ENCODE measurements at regions not wholly inside any gene's neighbourhood (a gene's known extent, or its start where the extent isn't known, plus 50 kb on each side); places are given as distances from the start of the nearest gene placed in this dataset.

DNA sequence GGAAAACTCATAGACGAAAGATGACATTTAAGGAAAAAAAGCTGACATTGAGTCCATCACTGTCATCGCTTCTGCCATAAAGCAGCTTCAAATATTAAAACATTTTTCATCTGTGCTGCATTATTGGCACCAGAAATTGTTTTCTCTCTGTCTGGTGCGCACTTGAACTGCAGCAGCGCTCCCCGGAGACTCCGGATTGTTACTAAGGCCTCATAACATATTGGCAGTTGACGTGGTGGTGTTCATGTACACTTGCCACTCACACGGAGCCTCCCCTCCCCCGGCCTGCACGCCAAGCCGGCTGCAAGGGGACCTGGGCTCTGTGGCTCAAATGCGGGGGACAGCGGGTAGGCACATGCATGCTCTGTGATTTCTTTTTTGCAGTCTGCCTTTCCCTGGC, 203.2 kb downstream of the TSHZ3 start:
- no peak for DNase-seq (ENCODE audit: insufficient read length, low spot score)

DNA sequence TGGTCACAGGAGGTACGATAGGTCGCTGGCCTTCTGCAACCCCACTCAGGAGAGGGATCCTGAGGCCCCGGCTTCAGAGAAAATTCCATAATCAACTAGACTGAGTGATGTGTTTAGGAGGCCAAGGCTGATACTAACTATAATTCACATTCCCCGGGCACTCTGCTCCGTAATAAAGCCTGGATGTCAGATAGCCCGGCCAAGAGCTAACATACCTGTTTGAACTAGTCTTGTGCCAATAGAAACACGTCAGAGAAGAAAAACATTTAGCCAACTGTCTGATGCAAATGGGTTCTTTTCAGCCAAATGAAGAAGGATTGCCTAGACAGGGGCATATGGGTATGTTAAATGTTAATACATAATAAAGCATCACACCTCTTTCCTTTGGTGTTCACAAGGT, 204.2 kb downstream of the TSHZ3 start:
- DNase-seq (ENCODE audit: insufficient read length, low spot score) (no peak), FAIRE-seq (no peak)
- no peak for TF ChIP-seq SPI1 (IDR thresholded peaks at IDR 0.05; ENCODE audit: low read depth, low read length)
- TF ChIP-seq TAF1 (IDR thresholded peaks at IDR 0.05; ENCODE audit: low read depth, low read length): no peak
- TF ChIP-seq POLR2AphosphoS5 (IDR thresholded peaks at IDR 0.05; ENCODE audit: low read depth, low read length): no peak
- TF ChIP-seq POLR2A (IDR thresholded peaks at IDR 0.05; ENCODE audit: low read depth, low read length): no peak
- no peak for TF ChIP-seq PAX5 (IDR thresholded peaks at IDR 0.05; ENCODE audit: insufficient read depth, low read length, severe bottlenecking)
- no peak for TF ChIP-seq POU2F2 (IDR thresholded peaks at IDR 0.05; ENCODE audit: low read depth, low read length)

More for the DNA sequence above, 203.2 kb downstream of the TSHZ3 start:
- FAIRE-seq: no peak
- TF ChIP-seq PAX5 (IDR thresholded peaks at IDR 0.05; ENCODE audit: insufficient read depth, low read length, severe bottlenecking) (no peak), POLR2AphosphoS5 (IDR thresholded peaks at IDR 0.05; ENCODE audit: low read depth, low read length) (no peak), POU2F2 (IDR thresholded peaks at IDR 0.05; ENCODE audit: low read depth, low read length) (no peak), TAF1 (IDR thresholded peaks at IDR 0.05; ENCODE audit: low read depth, low read length) (no peak), SPI1 (IDR thresholded peaks at IDR 0.05; ENCODE audit: low read depth, low read length) (no peak), POLR2A (IDR thresholded peaks at IDR 0.05; ENCODE audit: low read depth, low read length) (no peak)

DNA sequence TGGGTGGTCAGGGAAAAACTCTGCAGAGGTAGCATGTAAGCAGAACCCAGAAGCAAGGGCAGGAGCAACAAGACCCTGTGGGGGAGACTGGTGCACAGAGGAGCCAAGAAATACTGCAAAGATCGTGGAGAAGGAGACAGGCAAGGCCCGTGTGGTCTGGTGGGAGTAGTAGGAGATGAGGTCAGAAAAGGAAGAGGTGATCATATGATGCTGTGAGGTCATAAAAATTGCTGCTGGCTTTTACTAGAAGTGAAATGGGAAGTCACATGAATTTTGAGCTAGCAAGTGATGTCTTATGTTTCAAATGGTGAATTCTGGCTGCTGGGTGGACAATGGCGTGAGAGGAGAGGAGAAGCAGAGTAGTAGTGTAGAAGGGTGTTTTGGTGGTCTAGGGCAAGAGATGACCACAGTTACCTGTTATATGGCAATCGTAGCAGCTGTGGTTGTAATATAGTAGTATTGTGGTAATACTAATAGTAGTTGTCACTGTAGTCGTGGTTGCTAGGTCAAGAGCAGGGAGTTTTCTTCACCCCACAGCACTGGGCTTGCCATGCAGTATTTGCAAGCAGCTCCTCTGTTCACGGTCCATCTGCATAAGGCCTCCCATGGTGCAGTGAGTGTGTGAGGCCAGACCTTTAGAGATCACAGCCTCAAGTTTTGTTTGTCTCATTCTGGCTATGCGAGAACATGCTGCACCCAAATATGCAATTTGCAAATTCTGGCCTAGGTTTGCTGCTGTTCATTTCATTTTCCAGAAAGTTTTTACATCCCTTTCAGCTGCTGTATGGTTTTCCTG, 205.0 kb downstream of the TSHZ3 start:
- FAIRE-seq (no peak), DNase-seq (ENCODE audit: insufficient read length, low spot score) (no peak)
- TF ChIP-seq SPI1 (IDR thresholded peaks at IDR 0.05; ENCODE audit: low read depth, low read length) (no peak), POLR2AphosphoS5 (IDR thresholded peaks at IDR 0.05; ENCODE audit: low read depth, low read length) (no peak), POLR2A (IDR thresholded peaks at IDR 0.05; ENCODE audit: low read depth, low read length) (no peak), TAF1 (IDR thresholded peaks at IDR 0.05; ENCODE audit: low read depth, low read length) (no peak), POU2F2 (IDR thresholded peaks at IDR 0.05; ENCODE audit: low read depth, low read length) (no peak), PAX5 (IDR thresholded peaks at IDR 0.05; ENCODE audit: insufficient read depth, low read length, severe bottlenecking) (no peak)

DNA sequence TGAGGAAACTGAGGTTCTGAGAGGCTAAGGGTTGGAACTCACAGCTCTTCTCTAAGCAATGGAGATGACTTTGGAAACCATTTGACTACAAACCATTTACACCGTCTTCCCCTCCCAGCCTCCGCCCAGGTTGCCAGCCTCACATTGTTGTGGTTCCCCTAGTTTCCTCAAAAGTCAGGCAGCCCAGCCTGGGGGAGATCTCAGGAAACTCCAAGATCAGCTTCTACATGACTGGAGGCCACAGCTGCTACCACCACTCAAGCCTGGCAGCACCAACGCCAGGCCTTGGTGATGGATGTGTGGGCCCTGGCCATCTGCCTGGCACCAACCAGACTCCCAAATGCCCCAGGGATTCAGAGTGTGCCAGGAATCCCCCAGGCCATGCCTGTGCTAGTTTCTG, 207.9 kb downstream of the TSHZ3 start:
- no peak for FAIRE-seq
- no peak for DNase-seq (ENCODE audit: insufficient read length, low spot score)
- TF ChIP-seq POLR2A (IDR thresholded peaks at IDR 0.05; ENCODE audit: low read depth, low read length): no peak

DNA sequence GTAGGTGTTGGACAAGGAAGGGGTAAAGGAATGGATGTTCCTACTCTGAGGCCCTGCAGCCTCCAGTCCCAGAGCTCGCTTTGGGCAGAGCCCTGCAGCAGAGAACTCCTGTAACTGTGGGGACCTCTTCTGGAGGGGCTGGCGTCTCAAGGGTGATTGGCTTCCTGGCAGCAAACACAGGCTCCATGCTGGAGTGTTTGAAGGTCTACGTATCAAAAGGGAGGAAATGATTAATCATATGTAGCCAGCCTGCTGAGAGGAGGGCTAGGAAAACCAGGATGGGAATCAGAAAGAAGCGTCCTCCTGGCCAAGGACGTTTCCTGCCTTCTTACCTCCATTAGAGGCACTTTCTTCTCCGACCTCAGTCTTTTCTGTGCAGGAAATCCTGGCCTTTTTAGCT, 208.5 kb downstream of the TSHZ3 start:
- DNase-seq (ENCODE audit: insufficient read length, low spot score): no peak
- FAIRE-seq: no peak
- TF ChIP-seq POLR2AphosphoS5 (IDR thresholded peaks at IDR 0.05; ENCODE audit: low read depth, low read length) (no peak), SPI1 (IDR thresholded peaks at IDR 0.05; ENCODE audit: low read depth, low read length) (no peak), POU2F2 (IDR thresholded peaks at IDR 0.05; ENCODE audit: low read depth, low read length) (no peak), POLR2A (IDR thresholded peaks at IDR 0.05; ENCODE audit: low read depth, low read length) (no peak), PAX5 (IDR thresholded peaks at IDR 0.05; ENCODE audit: insufficient read depth, low read length, severe bottlenecking) (no peak)

DNA sequence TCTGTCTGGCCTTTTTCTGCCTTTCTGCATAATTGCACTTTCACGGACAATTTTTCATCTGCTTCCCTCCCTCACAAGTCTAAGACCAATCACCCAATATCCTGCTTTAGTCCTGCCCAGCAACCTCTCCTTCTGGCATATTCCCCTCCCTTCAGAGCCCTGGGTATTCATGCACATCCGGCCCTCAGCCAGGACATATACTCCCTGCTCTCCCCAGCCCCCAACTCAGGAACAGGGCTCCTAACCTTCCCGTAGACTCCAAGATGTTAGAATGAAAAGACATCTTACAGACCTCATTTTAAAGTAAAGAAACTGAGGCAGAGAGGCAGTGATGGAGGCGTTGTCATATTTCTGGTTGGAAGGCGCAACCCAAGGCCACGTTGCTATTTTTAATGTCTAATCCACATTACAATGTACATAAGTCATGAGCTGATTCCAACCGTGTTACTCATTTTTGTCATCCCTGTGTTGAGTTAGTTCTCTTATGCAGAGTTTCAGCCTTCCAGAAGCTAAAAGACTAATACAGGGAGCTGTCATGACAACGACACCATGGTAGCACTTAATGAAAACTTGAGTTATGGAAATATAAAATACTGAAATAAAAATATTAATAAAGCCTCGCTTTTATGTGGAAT, 209.2 kb downstream of the TSHZ3 start:
- no peak for FAIRE-seq
- DNase-seq (ENCODE audit: insufficient read length, low spot score): no peak
- TF ChIP-seq POLR2AphosphoS5 (IDR thresholded peaks at IDR 0.05; ENCODE audit: low read depth, low read length) (no peak), POU2F2 (IDR thresholded peaks at IDR 0.05; ENCODE audit: low read depth, low read length) (no peak)

DNA sequence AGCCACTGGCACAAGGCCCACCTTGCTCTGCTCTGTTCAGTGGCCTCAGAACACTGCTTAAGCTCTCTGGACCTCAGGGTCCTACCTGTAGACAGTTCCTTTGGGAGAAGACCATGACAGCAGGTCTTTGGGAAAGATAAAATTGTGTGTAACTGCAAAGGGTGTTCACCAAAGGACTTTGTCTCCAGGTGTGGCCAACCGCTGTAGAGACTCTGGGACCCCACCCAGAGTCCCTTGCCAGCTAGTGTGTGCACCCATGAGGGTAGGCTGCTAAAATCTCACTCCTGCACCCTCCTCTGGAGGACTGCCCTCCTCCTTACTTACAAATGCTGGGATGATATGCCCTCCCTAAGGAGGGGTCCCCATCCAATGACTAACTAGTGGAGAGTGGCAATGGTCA, 211.2 kb downstream of the TSHZ3 start:
- TF ChIP-seq POLR2A (IDR thresholded peaks at IDR 0.05; ENCODE audit: low read depth, low read length) (no peak), POLR2AphosphoS5 (IDR thresholded peaks at IDR 0.05; ENCODE audit: low read depth, low read length) (no peak), SPI1 (IDR thresholded peaks at IDR 0.05; ENCODE audit: low read depth, low read length) (no peak), PAX5 (IDR thresholded peaks at IDR 0.05; ENCODE audit: insufficient read depth, low read length, severe bottlenecking) (no peak), TAF1 (IDR thresholded peaks at IDR 0.05; ENCODE audit: low read depth, low read length) (no peak), POU2F2 (IDR thresholded peaks at IDR 0.05; ENCODE audit: low read depth, low read length) (no peak)
- no peak for DNase-seq (ENCODE audit: insufficient read length, low spot score)
- no peak for FAIRE-seq

DNA sequence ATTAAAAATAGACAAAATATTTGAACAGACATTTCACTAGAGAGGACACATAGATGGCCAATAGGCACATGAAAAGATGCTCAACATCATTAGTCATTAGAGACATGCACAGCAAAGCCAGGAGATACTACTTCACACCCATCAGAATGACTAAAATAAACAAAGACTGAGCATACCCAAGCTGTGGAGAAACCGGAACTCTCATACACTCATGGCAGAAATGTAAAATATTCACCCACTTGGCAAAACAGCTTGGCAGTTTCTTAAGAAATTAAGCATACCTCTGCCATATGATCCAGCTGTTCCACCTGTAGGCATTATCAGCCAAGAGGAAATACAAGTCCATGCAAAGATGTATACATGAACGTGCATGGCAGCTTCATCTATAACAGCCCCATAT, 213.4 kb downstream of the TSHZ3 start:
- no peak for FAIRE-seq
- TF ChIP-seq POU2F2 (IDR thresholded peaks at IDR 0.05; ENCODE audit: low read depth, low read length) (no peak), POLR2A (IDR thresholded peaks at IDR 0.05; ENCODE audit: low read depth, low read length) (no peak), TAF1 (IDR thresholded peaks at IDR 0.05; ENCODE audit: low read depth, low read length) (no peak), SPI1 (IDR thresholded peaks at IDR 0.05; ENCODE audit: low read depth, low read length) (no peak), POLR2AphosphoS5 (IDR thresholded peaks at IDR 0.05; ENCODE audit: low read depth, low read length) (no peak), PAX5 (IDR thresholded peaks at IDR 0.05; ENCODE audit: insufficient read depth, low read length, severe bottlenecking) (no peak)

DNA sequence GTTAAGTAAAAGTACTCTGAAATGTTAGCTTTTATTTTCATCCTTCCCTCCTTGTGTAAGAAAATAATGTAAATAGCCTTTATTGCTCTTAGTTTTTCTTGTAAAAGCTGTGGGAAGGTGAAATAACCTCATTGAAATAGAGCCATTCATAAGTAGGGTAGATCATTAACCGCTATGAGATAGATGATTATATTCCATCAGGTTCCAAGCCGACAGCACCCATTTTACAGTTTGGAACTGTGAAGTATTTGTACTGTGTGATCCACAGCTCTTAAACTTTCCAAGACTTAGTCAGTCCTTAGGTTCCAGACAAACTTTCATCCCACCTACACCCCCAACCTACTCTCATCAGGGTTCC, 216.5 kb downstream of the TSHZ3 start:
- no peak for DNase-seq (ENCODE audit: insufficient read length, low spot score)
- no peak for TF ChIP-seq POU2F2 (IDR thresholded peaks at IDR 0.05; ENCODE audit: low read depth, low read length)
- no peak for TF ChIP-seq TAF1 (IDR thresholded peaks at IDR 0.05; ENCODE audit: low read depth, low read length)
- no peak for TF ChIP-seq SPI1 (IDR thresholded peaks at IDR 0.05; ENCODE audit: low read depth, low read length)
- TF ChIP-seq PAX5 (IDR thresholded peaks at IDR 0.05; ENCODE audit: insufficient read depth, low read length, severe bottlenecking): no peak
- no peak for TF ChIP-seq POLR2A (IDR thresholded peaks at IDR 0.05; ENCODE audit: low read depth, low read length)
- no peak for TF ChIP-seq POLR2AphosphoS5 (IDR thresholded peaks at IDR 0.05; ENCODE audit: low read depth, low read length)
- no peak for FAIRE-seq

More for the DNA sequence above, 213.4 kb downstream of the TSHZ3 start:
- no peak for DNase-seq (ENCODE audit: insufficient read length, low spot score)

DNA sequence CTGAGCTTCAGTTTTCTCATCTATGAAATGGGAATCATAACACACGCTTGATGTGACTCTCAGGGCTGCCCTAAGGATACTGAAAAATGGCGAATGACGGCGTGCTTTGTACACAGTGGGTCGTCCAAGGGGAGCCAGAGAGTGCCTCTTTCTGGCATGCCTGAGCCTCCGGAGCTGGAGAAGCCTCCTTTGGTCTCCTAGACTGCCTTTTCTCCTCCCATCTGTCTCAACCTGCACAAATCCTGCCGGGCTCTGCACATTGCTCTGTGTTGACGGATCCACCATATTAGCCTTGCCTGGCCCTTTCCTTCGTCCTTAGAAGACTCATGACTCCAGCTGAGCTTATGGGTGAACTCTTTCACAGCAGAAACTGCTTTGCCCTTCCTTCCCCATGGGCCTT, 220.9 kb downstream of the TSHZ3 start:
- DNase-seq (ENCODE audit: insufficient read length, low spot score) (no peak), FAIRE-seq (no peak)
- TF ChIP-seq POLR2A (IDR thresholded peaks at IDR 0.05; ENCODE audit: low read depth, low read length) (no peak), TAF1 (IDR thresholded peaks at IDR 0.05; ENCODE audit: low read depth, low read length) (no peak), POLR2AphosphoS5 (IDR thresholded peaks at IDR 0.05; ENCODE audit: low read depth, low read length) (no peak), PAX5 (IDR thresholded peaks at IDR 0.05; ENCODE audit: insufficient read depth, low read length, severe bottlenecking) (no peak), SPI1 (IDR thresholded peaks at IDR 0.05; ENCODE audit: low read depth, low read length) (no peak), POU2F2 (IDR thresholded peaks at IDR 0.05; ENCODE audit: low read depth, low read length) (no peak)
